PC-9 (cell line): ENCODE measurements at regions not wholly inside any gene's neighbourhood (a gene's known extent, or its start where the extent isn't known, plus 50 kb on each side); places are given as distances from the start of the nearest gene placed in this dataset.
"Not testable (repeated sequence)": the region's sequence is repeated elsewhere in the genome, so short reads cannot be mapped to it uniquely, and the experiment has no call there.

Experiments
- BruUV-seq: library from RNA; stranded (reverse); fragments of 400-500 nt; replicated peaks from 2 replicates; lab custom pipeline; 2021; lab: Mats Ljungman, UMichigan
- CTCF ChIA-PET: fragments of 300-600 bp; sonication (Branson Sonifier 250); formaldehyde crosslinking; loops from one replicate; lab custom pipeline; 2022; ENCODE audit warnings: antibody characterized with exemption; lab: Charles Lee
- POLR2A ChIA-PET: fragments of 300-600 bp; sonication (Branson Sonifier 250); formaldehyde crosslinking; loops from one replicate; lab custom pipeline; 2022; ENCODE audit warnings: antibody characterized with exemption; ENCODE audit not compliant: unreplicated experiment; lab: Charles Lee
- DNase-seq, 2 experiments: peaks; one replicate each; pipeline versions ENCODE4 v3.0.0 to v3.0.0-alpha.2; 2015 to 2022; ENCODE audit warnings: mixed read lengths in 1 of 2
- H2AFZ ChIP-seq: fragments of 200-600 bp; sonication (generic); 2 replicates; pipeline ENCODE4 v1.8.1; 2017; ENCODE audit warnings: antibody characterized with exemption
- H3F3A ChIP-seq: fragments of 200-600 bp; sonication (generic); 2 replicates; pipeline ENCODE4 v1.8.1; 2017; ENCODE audit warnings: antibody characterized with exemption, mild to moderate bottlenecking, low read depth; ENCODE audit not compliant: insufficient read depth
- H3K27ac ChIP-seq: fragments of 200-600 bp; sonication (generic); 2 replicates; pipeline ENCODE4 v1.6.1; 2016; ENCODE audit warnings: mixed run types
- H3K27me3 ChIP-seq: fragments of 200-600 bp; sonication (generic); 2 replicates; pipeline ENCODE4 v1.6.1; 2016; ENCODE audit warnings: low read depth, mixed run types; ENCODE audit not compliant: insufficient read depth
- H3K36me3 ChIP-seq: fragments of 200-600 bp; sonication (generic); 2 replicates; pipeline ENCODE4 v1.6.1; 2016; ENCODE audit warnings: low read depth, mixed run types
- H3K4me1 ChIP-seq: fragments of 200-600 bp; sonication (generic); replicated peaks from 2 replicates; pipeline ENCODE4 v1.6.1; 2016; ENCODE audit warnings: mixed run types; ENCODE audit not compliant: insufficient read depth
- H3K4me2 ChIP-seq: fragments of 200-600 bp; sonication (generic); 2 replicates; pipeline ENCODE4 v1.6.1; 2017; ENCODE audit warnings: mixed run types
- H3K4me3 ChIP-seq: fragments of 200-600 bp; sonication (generic); 2 replicates; pipeline ENCODE4 v1.6.1; 2016; ENCODE audit warnings: mixed run types
- H3K79me2 ChIP-seq: fragments of 200-600 bp; sonication (generic); 2 replicates; pipeline ENCODE4 v1.6.1; 2017; ENCODE audit warnings: low read depth, mixed run types
- H3K9me2 ChIP-seq: fragments of 200-600 bp; sonication (generic); 2 replicates; pipeline ENCODE4 v1.8.1; 2017; ENCODE audit warnings: mild to moderate bottlenecking; ENCODE audit not compliant: insufficient read depth
- H3K9me3 ChIP-seq: fragments of 200-600 bp; sonication (generic); 2 replicates; pipeline ENCODE4 v1.8.1; 2016; ENCODE audit warnings: low read depth; ENCODE audit not compliant: insufficient read depth
- H4K20me1 ChIP-seq: fragments of 200-600 bp; sonication (generic); 2 replicates; pipeline ENCODE4 v1.8.1; 2017; ENCODE audit not compliant: insufficient read depth
- CTCF ChIP-seq: fragments of 200-600 bp; sonication (generic); conservative IDR thresholded peaks from 2 replicates; pipeline ENCODE4 v1.6.1; 2017; ENCODE audit warnings: mixed run types, antibody characterized with exemption, mild to moderate bottlenecking, moderate library complexity
- intact Hi-C: fragments of 100-400 bp; cut with micrococcal nuclease; formaldehyde crosslinking; loops from one replicate; pipeline ENCODE4 v1.10.0; 2022; ENCODE audit not compliant: unreplicated experiment

GRCh38 chr2:89112434-89112833 is 421.0 kb downstream of the RPIA start:
- H3K9me3 ChIP-seq = not testable (repeated sequence)

GRCh38 chr2:89113286-89113685 is 421.8 kb downstream of the RPIA start:
- H2AFZ ChIP-seq, H3K27me3 ChIP-seq, H3K36me3 ChIP-seq, H3K9me2 ChIP-seq, DNase-seq, POLR2A ChIA-PET, H3K27ac ChIP-seq, H3K4me1 ChIP-seq, H3K79me2 ChIP-seq, intact Hi-C loops, H3K4me3 ChIP-seq, H3K9me3 ChIP-seq, CTCF ChIA-PET, BruUV-seq, H3K4me2 ChIP-seq, H3F3A ChIP-seq, H4K20me1 ChIP-seq: not testable (repeated sequence)

More at GRCh38 chr2:89112434-89112833, 421.0 kb downstream of the RPIA start:
- BruUV-seq, H3K4me2 ChIP-seq, H3K27ac ChIP-seq, H3F3A ChIP-seq, H3K36me3 ChIP-seq, H3K79me2 ChIP-seq, H4K20me1 ChIP-seq, POLR2A ChIA-PET, H3K4me3 ChIP-seq, intact Hi-C loops, DNase-seq, H3K9me2 ChIP-seq, H3K4me1 ChIP-seq, CTCF ChIA-PET, H2AFZ ChIP-seq, H3K27me3 ChIP-seq: not testable (repeated sequence)
- peak; percentile 46 for TF ChIP-seq CTCF

- BruUV-seq, H2AFZ ChIP-seq, H3K4me2 ChIP-seq, H3K9me3 ChIP-seq, H3K79me2 ChIP-seq, H3K9me2 ChIP-seq, H3K4me3 ChIP-seq, POLR2A ChIA-PET, H3F3A ChIP-seq, H3K36me3 ChIP-seq, H3K27ac ChIP-seq, DNase-seq, intact Hi-C loops, H4K20me1 ChIP-seq, CTCF ChIA-PET, H3K4me1 ChIP-seq: not testable (repeated sequence)
- peaks cover 33% of the 10 kb centered on the region for H3K27me3 ChIP-seq
These were observed 438.0 kb downstream of the RPIA start for GRCh38 chr2:89129440-89129839.

GRCh38 chr2:89130665-89131308 is 439.3 kb downstream of the RPIA start:
- H2AFZ ChIP-seq, H3F3A ChIP-seq, intact Hi-C loops, H3K4me1 ChIP-seq, H3K4me2 ChIP-seq, H3K4me3 ChIP-seq, CTCF ChIA-PET, H3K36me3 ChIP-seq, POLR2A ChIA-PET, H4K20me1 ChIP-seq, H3K9me2 ChIP-seq, DNase-seq, H3K9me3 ChIP-seq, BruUV-seq, H3K27ac ChIP-seq, H3K79me2 ChIP-seq: not testable (repeated sequence)
- peaks cover 33% of the 10 kb centered on the region for H3K27me3 ChIP-seq

- H3K4me2 ChIP-seq, BruUV-seq, H3K36me3 ChIP-seq, POLR2A ChIA-PET, H3K4me1 ChIP-seq, H4K20me1 ChIP-seq, H3K4me3 ChIP-seq, CTCF ChIA-PET, DNase-seq, H3F3A ChIP-seq, H3K27ac ChIP-seq, H2AFZ ChIP-seq, H3K9me3 ChIP-seq, intact Hi-C loops, H3K27me3 ChIP-seq, H3K79me2 ChIP-seq, H3K9me2 ChIP-seq: not testable (repeated sequence)
These were observed 451.5 kb downstream of the RPIA start for GRCh38 chr2:89142959-89143358.

- H3K9me3 ChIP-seq, DNase-seq, H3K27ac ChIP-seq, POLR2A ChIA-PET, BruUV-seq, H3K9me2 ChIP-seq, H3K79me2 ChIP-seq, H3K36me3 ChIP-seq, H3K4me3 ChIP-seq, H3F3A ChIP-seq, intact Hi-C loops, H3K27me3 ChIP-seq, CTCF ChIA-PET, H4K20me1 ChIP-seq, H3K4me1 ChIP-seq, H3K4me2 ChIP-seq, H2AFZ ChIP-seq: not testable (repeated sequence)
These were observed 453.9 kb downstream of the RPIA start for GRCh38 chr2:89145342-89145741.

- POLR2A ChIA-PET, intact Hi-C loops, H3K9me2 ChIP-seq, DNase-seq, H3K4me1 ChIP-seq, H3F3A ChIP-seq, H4K20me1 ChIP-seq, H3K36me3 ChIP-seq, H3K79me2 ChIP-seq, H3K27me3 ChIP-seq, BruUV-seq, CTCF ChIA-PET, H2AFZ ChIP-seq, H3K4me3 ChIP-seq, H3K27ac ChIP-seq, H3K9me3 ChIP-seq, H3K4me2 ChIP-seq: not testable (repeated sequence)
These were observed 456.8 kb downstream of the RPIA start for GRCh38 chr2:89148256-89148655.
